Nephron (organoid): ENCODE measurements at regions not wholly inside any gene's neighbourhood (a gene's known extent, or its start where the extent isn't known, plus 50 kb on each side); places are given as distances from the start of the nearest gene placed in this dataset.
"Not testable (repeated sequence)": the region's sequence is repeated elsewhere in the genome, so short reads cannot be mapped to it uniquely, and the experiment has no call there.

Experiments used
- H3K27ac Mint-ChIP-seq, 3 experiments: 2 replicates each; pipeline ENCODE4 v1.8.0; 2020; ENCODE audit warnings: mixed read lengths in 3 of 3, mild to moderate bottlenecking in 2 of 3, moderate library complexity in 1 of 3
- H3K27me3 Mint-ChIP-seq: 2 replicates; pipeline ENCODE4 v1.8.0; 2021; ENCODE audit warnings: low read depth, mild to moderate bottlenecking, moderate library complexity, mixed read lengths
- H3K36me3 Mint-ChIP-seq: 2 replicates; pipeline ENCODE4 v1.8.0; 2020; ENCODE audit warnings: low read depth, mixed read lengths
- H3K4me1 Mint-ChIP-seq: 2 replicates; pipeline ENCODE4 v1.8.0; 2020; ENCODE audit warnings: mixed read lengths
- H3K4me3 Mint-ChIP-seq, 3 experiments: 2 replicates each; pipeline ENCODE4 v1.8.0; 2020; ENCODE audit warnings: mild to moderate bottlenecking in 3 of 3, mixed read lengths in 3 of 3, moderate library complexity in 2 of 3
- H3K9me3 Mint-ChIP-seq: 2 replicates; pipeline ENCODE4 v1.8.0; 2020; ENCODE audit warnings: mixed read lengths
- CTCF ChIP-seq, 3 experiments: fragments of 200-600 bp; sonication (generic); IDR thresholded peaks; one replicate each; pipeline ENCODE4 v1.5.0; 2021; ENCODE audit warnings: antibody characterized with exemption in 3 of 3; ENCODE audit not compliant: unreplicated experiment in 3 of 3

GRCh38 chr2:3105814-3106569, 271.6 kb downstream of the EIPR1 start:
- no peak for TF ChIP-seq CTCF (IDR thresholded peaks at IDR 0.05; ENCODE audit: unreplicated experiment in 3 of 3)
- Mint-ChIP-seq H3K4me3 (no peak overlapping the region), H3K9me3 (no peaks in the 10 kb centered on the region), H3K4me1 (peaks cover 36% of the 10 kb centered on the region), H3K36me3 (no peaks in the 10 kb centered on the region), H3K27me3 (peaks cover 2% of the 10 kb centered on the region), H3K27ac (peak overlapping the region in 1 of 3 experiments; percentile 68)

GRCh38 chr2:3104958-3105813, 272.4 kb downstream of the EIPR1 start:
- H3K27me3 Mint-ChIP-seq, H3K4me3 Mint-ChIP-seq, H3K9me3 Mint-ChIP-seq, H3K36me3 Mint-ChIP-seq: not testable (repeated sequence)
- H3K27ac Mint-ChIP-seq: peak overlapping the region in 2 of 3 experiments; percentile 68 to 74
- H3K4me1 Mint-ChIP-seq: peaks cover 41% of the 10 kb centered on the region

- peaks cover 41% of the 10 kb centered on the region for H3K4me1 Mint-ChIP-seq
- H3K4me3 Mint-ChIP-seq: no peak overlapping the region
- no peak overlapping the region for H3K27ac Mint-ChIP-seq
- peaks cover 10% of the 10 kb centered on the region for H3K27me3 Mint-ChIP-seq
- TF ChIP-seq CTCF (IDR thresholded peaks at IDR 0.05; ENCODE audit: unreplicated experiment in 3 of 3): no peak
- no peaks in the 10 kb centered on the region for H3K36me3 Mint-ChIP-seq
- H3K9me3 Mint-ChIP-seq: no peaks in the 10 kb centered on the region
Observed at GRCh38 chr2:3104261-3104660, 273.4 kb downstream of the EIPR1 start.

- Mint-ChIP-seq H3K4me3 (no peak overlapping the region), H3K9me3 (no peaks in the 10 kb centered on the region), H3K4me1 (peaks cover 41% of the 10 kb centered on the region), H3K27me3 (peaks cover 10% of the 10 kb centered on the region), H3K27ac (no peak overlapping the region), H3K36me3 (no peaks in the 10 kb centered on the region)
- TF ChIP-seq CTCF (IDR thresholded peaks at IDR 0.05; ENCODE audit: unreplicated experiment in 3 of 3): no peak
Observed at GRCh38 chr2:3102922-3103569, 274.6 kb downstream of the EIPR1 start.

- Mint-ChIP-seq H3K9me3 (no peaks in the 10 kb centered on the region), H3K27ac (peak overlapping the region in 1 of 3 experiments; percentile 55), H3K4me3 (no peak overlapping the region), H3K27me3 (peaks cover 10% of the 10 kb centered on the region), H3K36me3 (no peaks in the 10 kb centered on the region), H3K4me1 (peaks cover 41% of the 10 kb centered on the region)
- no peak for TF ChIP-seq CTCF (IDR thresholded peaks at IDR 0.05; ENCODE audit: unreplicated experiment in 3 of 3)
Observed at GRCh38 chr2:3102081-3102921, 275.3 kb downstream of the EIPR1 start.
